Body of pancreas (tissue), 4 donors: ENCODE measurements at regions not wholly inside any gene's neighbourhood (a gene's known extent, or its start where the extent isn't known, plus 50 kb on each side); places are given as distances from the start of the nearest gene placed in this dataset.

Experiments used
- ATAC-seq: fragments of 150-250 bp; one replicate; pipeline ENCODE4 v1.9.1; 2016
- DNase-seq, 4 donors: peaks; one replicate each; pipeline ENCODE4 v3.0.0-alpha.2; 2019
- H3K27ac ChIP-seq, 4 donors: fragments of 200-600 bp; sonication (generic); 1 replicate in 3 of 4; 2 replicates in 1 of 4; pipeline versions ENCODE4 v1.5.1 to v1.6.1; 2016 to 2019; ENCODE audit warnings: mild to moderate bottlenecking in 1 of 4, mixed read lengths in 1 of 4, moderate library complexity in 1 of 4
- H3K27me3 ChIP-seq, 2 donors: fragments of 200-600 bp; sonication (generic); one replicate each; pipeline ENCODE4 v1.6.0; 2016; ENCODE audit warnings: mild to moderate bottlenecking in 1 of 2
- H3K36me3 ChIP-seq, 2 donors: fragments of 200-600 bp; sonication (generic); replicated peaks in 1 of 2; 2 replicates each; pipeline ENCODE4 v1.5.1; 2016; ENCODE audit warnings: low read depth in 2 of 2; ENCODE audit not compliant: insufficient read depth in 1 of 2
- H3K4me1 ChIP-seq: fragments of 200-600 bp; sonication (generic); one replicate; pipeline ENCODE4 v1.6.0; 2016
- H3K4me3 ChIP-seq, 2 donors: fragments of 200-600 bp; sonication (generic); 1 replicate in 1 of 2; 2 replicates in 1 of 2; pipeline ENCODE4 v1.5.1; 2016 to 2019
- H3K9me3 ChIP-seq, 3 donors: fragments of 200-600 bp; sonication (generic); 1 replicate in 2 of 3; 2 replicates in 1 of 3; pipeline ENCODE4 v1.5.1; 2016
- POLR2A ChIP-seq, 3 donors: fragments of 450-650 bp; IDR thresholded peaks; one replicate each; pipeline ENCODE4 v1.6.1; 2016; ENCODE audit warnings: antibody characterized with exemption in 3 of 3, mild to moderate bottlenecking in 2 of 3
- WGBS, 2 donors: methylation state at CpG; one replicate each; pipeline ENCODE4 v1.1.5; 2017; 5-methylcytosine and 5-hydroxymethylcytosine counted together
- intact Hi-C: fragments of 100-400 bp; cut with DNase I; formaldehyde crosslinking; loops from one replicate; pipeline ENCODE4 v1.15.1; 2023
- TF ChIP-seq, protein P1 (sequence below), 7 experiments: fragments of 450-650 bp in 4 of 7; fragments of 200-600 bp in 3 of 7; sonication (generic) in 3 of 7; IDR thresholded peaks; one replicate each; pipeline ENCODE4 v1.5.1; 2016 to 2019; ENCODE audit warnings: antibody characterized with exemption in 7 of 7

DNA sequence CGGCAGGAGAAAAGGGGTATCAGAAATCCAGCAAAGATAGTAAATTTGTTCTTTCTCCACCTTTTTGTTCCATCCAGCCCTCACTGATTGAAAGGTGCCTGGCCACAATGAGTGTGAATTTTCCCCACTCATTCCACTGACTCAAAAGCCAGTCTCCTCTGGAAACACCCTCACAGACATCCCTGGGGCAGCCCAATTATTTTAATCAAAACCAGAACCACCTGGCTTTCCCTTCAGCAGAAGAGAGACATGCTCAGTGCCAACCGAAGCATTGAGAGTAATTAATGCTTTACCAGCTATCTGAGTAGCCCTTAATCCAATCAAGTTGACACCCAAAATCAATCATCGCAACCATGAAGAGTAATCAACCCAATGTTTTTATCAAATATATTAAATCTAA is 1129.6 kb upstream of the GBE1 start:
- Histone ChIP-seq H3K4me3 (no peak overlapping the region), H3K36me3 (no peaks in the 10 kb centered on the region), H3K27ac (no peak overlapping the region), H3K4me1 (no peaks in the 10 kb centered on the region), H3K9me3 (no peaks in the 10 kb centered on the region), H3K27me3 (no peaks in the 10 kb centered on the region)
- 63 to 66% methylated on average over 3 of the region's 3 CpGs for WGBS, 2 donors
- DNase-seq, result no peak
- TF ChIP-seq, protein P1, sequence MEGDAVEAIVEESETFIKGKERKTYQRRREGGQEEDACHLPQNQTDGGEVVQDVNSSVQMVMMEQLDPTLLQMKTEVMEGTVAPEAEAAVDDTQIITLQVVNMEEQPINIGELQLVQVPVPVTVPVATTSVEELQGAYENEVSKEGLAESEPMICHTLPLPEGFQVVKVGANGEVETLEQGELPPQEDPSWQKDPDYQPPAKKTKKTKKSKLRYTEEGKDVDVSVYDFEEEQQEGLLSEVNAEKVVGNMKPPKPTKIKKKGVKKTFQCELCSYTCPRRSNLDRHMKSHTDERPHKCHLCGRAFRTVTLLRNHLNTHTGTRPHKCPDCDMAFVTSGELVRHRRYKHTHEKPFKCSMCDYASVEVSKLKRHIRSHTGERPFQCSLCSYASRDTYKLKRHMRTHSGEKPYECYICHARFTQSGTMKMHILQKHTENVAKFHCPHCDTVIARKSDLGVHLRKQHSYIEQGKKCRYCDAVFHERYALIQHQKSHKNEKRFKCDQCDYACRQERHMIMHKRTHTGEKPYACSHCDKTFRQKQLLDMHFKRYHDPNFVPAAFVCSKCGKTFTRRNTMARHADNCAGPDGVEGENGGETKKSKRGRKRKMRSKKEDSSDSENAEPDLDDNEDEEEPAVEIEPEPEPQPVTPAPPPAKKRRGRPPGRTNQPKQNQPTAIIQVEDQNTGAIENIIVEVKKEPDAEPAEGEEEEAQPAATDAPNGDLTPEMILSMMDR (IDR thresholded peaks at IDR 0.05), result no peak
- TF ChIP-seq POLR2A (IDR thresholded peaks at IDR 0.05), result no peak
- intact Hi-C loops, result no loop called here
- ATAC-seq, result no peak

DNA sequence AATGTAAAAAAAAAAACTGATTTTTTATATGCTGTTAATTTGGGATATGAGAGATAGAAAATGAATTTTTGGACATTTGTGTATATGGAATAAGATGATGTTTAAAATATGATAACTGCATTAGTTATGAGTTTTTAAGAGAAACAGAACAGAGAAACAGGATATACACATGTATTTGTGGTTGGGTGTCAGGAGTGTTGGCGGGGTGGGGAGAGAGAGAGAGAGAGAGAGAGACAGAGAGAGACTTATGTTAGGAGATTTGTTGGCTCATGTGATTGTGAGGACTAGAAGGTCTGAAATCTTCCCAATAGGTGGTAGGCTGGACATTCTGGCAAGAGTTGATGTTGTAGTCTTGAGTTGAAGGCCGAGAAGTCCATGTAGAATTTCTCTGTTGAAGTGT is 1121.6 kb upstream of the GBE1 start:
- ATAC-seq (no peak), DNase-seq (no peak)
- Histone ChIP-seq H3K4me1 (no peaks in the 10 kb centered on the region), H3K9me3 (no peaks in the 10 kb centered on the region), H3K27ac (no peak overlapping the region), H3K4me3 (no peak overlapping the region), H3K36me3 (no peaks in the 10 kb centered on the region), H3K27me3 (no peaks in the 10 kb centered on the region)
- intact Hi-C loops, result no loop called here
- TF ChIP-seq, protein P1 (IDR thresholded peaks at IDR 0.05), result no peak
- TF ChIP-seq POLR2A (IDR thresholded peaks at IDR 0.05), result no peak
- 81% methylated on average over 2 of the region's 2 CpGs for WGBS, 2 donors

DNA sequence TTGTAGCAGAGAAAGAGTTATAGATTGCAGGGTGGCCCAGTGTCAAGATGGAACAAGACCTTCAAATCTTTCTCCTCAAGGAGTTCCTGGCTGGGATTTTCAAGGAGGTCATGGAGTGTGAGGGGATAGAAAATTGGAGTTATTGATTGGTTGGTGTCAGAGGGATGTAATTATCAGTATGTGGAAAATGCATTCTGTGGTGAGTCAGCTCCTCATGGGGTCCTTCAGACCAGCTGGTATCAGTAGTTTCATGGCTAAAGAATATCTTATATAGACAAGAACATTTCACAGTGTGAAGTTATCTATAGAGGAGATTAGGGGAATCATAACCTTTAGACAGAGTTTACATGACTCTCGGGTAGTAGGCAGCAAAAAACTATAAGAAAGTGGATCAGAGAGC is 1114.0 kb upstream of the GBE1 start:
- Histone ChIP-seq H3K4me1 (no peaks in the 10 kb centered on the region), H3K9me3 (no peaks in the 10 kb centered on the region), H3K27me3 (no peaks in the 10 kb centered on the region), H3K27ac (no peak overlapping the region), H3K36me3 (no peaks in the 10 kb centered on the region), H3K4me3 (no peak overlapping the region)
- intact Hi-C loops, result no loop called here
- ATAC-seq (no peak), DNase-seq (no peak)
- TF ChIP-seq, protein P1 (IDR thresholded peaks at IDR 0.05), result no peak
- TF ChIP-seq POLR2A (IDR thresholded peaks at IDR 0.05), result no peak
- 43 to 53% methylated on average over 1 of the region's 1 CpG for WGBS, 2 donors

DNA sequence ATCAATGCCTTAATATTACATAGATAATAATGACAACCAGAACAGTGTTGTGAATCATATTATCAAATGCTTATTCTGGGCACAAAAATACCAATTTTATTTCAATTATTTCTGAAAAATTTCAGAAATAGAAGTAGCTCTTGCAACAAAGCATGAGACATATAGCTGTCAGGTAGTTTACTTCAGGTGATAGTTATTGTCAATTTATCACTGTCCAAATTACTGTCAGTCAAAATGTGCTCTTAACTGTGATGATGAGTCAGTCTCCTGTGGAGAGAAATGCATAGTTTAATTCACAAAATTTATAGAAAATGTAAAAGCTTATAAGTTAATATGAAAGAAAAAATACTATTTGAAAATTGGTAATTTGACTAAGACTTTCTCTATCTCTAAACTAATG is 1078.4 kb upstream of the GBE1 start:
- Histone ChIP-seq H3K36me3 (no peaks in the 10 kb centered on the region), H3K9me3 (no peaks in the 10 kb centered on the region), H3K4me1 (no peaks in the 10 kb centered on the region), H3K27ac (no peak overlapping the region), H3K27me3 (no peaks in the 10 kb centered on the region), H3K4me3 (no peak overlapping the region)
- no peak for ATAC-seq
- intact Hi-C loops, result no loop called here
- TF ChIP-seq POLR2A (IDR thresholded peaks at IDR 0.05), result no peak
- TF ChIP-seq, protein P1 (IDR thresholded peaks at IDR 0.05), result no peak
- no peak for DNase-seq

DNA sequence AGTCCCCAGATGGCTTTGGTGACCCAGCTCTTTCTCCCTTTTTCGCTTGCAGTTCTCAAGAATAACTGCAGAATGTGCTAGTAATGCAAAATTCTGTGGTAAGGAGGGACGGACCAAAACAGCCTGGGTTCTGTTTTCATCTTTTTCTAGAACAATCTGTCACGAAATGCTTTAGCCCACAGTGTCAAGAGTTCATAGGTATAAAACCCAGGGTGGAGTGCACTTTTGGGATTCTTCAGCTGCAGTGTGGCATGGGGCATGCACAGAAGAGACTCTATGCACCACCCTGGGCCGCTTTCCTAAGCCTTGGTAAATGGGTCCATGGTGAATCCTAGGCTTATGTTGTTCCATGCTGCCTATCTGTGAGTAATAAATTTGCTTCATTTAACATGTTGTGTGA is 1072.7 kb upstream of the GBE1 start:
- Histone ChIP-seq H3K27me3 (no peaks in the 10 kb centered on the region), H3K4me3 (no peak overlapping the region), H3K36me3 (no peaks in the 10 kb centered on the region), H3K27ac (no peak overlapping the region), H3K4me1 (no peaks in the 10 kb centered on the region), H3K9me3 (no peaks in the 10 kb centered on the region)
- intact Hi-C loops, result no loop called here
- WGBS, 2 donors, result 64 to 70% methylated on average over 4 of the region's 4 CpGs
- ATAC-seq (no peak), DNase-seq (no peak)
- no peak for TF ChIP-seq POLR2A (IDR thresholded peaks at IDR 0.05)
- TF ChIP-seq, protein P1 (IDR thresholded peaks at IDR 0.05), result no peak
